IMR-90 (cell line): ENCODE measurements at regions not wholly inside any gene's neighbourhood (a gene's known extent, or its start where the extent isn't known, plus 50 kb on each side); places are given as distances from the start of the nearest gene placed in this dataset.
A peak's percentile ranks its signal among the peaks of the same experiment; 100 is the strongest.

Source experiments
- ATAC-seq: fragments of 200-7000 bp; cut with Tn5 transposase; 2 replicates; pipeline ENCODE4 v1.9.1; 2020; ENCODE audit warnings: low read depth, mild to moderate bottlenecking, moderate library complexity
- BruUV-seq: library from RNA; stranded (reverse); fragments of 400-500 nt; replicated peaks from 2 replicates; lab custom pipeline; 2021; lab: Mats Ljungman, UMichigan
- CTCF ChIA-PET: fragments of 300-600 bp; formaldehyde crosslinking; extraction: SDS; loops from one replicate; lab custom pipeline; 2021; ENCODE audit warnings: antibody characterized with exemption; lab: Yijun Ruan, JAX
- POLR2A ChIA-PET: fragments of 300-600 bp; sonication (Branson Sonifier 250); formaldehyde crosslinking; loops from one replicate; lab custom pipeline; 2022; ENCODE audit warnings: antibody characterized with exemption; ENCODE audit not compliant: unreplicated experiment; lab: Charles Lee
- DNase-seq: peaks from one replicate; pipeline ENCODE4 v3.0.0; 2013
- H2AFZ ChIP-seq: replicated peaks from 2 replicates; pipeline ENCODE3; 2013; ENCODE audit warnings: low read length, mild to moderate bottlenecking; ENCODE audit not compliant: poor library complexity
- H2AK5ac ChIP-seq: 2 replicates; pipeline ENCODE4 v1.6.1; 2013; ENCODE audit warnings: low read depth, low read length, inconsistent platforms
- H2AK9ac ChIP-seq: replicated peaks from 2 replicates; pipeline ENCODE3; 2013; ENCODE audit warnings: mild to moderate bottlenecking, low read depth, low read length, moderate library complexity; ENCODE audit not compliant: poor library complexity
- H2BK120ac ChIP-seq: 2 replicates; pipeline ENCODE4 v1.6.1; 2013; ENCODE audit warnings: low read depth, low read length, inconsistent platforms
- H2BK15ac ChIP-seq: 3 replicates; pipeline ENCODE4 v1.6.1; 2013; ENCODE audit warnings: low read depth, low read length, inconsistent platforms
- H2BK20ac ChIP-seq: 2 replicates; pipeline ENCODE4 v1.6.1; 2013; ENCODE audit warnings: low read depth, mild to moderate bottlenecking, inconsistent platforms, low read length, moderate library complexity
- H2BK5ac ChIP-seq: 2 replicates; pipeline ENCODE4 v1.6.1; 2013; ENCODE audit warnings: mild to moderate bottlenecking, low read depth, low read length, inconsistent platforms; ENCODE audit not compliant: poor library complexity, severe bottlenecking
- H3K14ac ChIP-seq: replicated peaks from 2 replicates; pipeline ENCODE4 v1.6.1; 2013; ENCODE audit warnings: low read depth, low read length, inconsistent platforms
- H3K18ac ChIP-seq: 2 replicates; pipeline ENCODE4 v1.6.1; 2013; ENCODE audit warnings: low read depth, low read length, control low read depth
- H3K23ac ChIP-seq: 2 replicates; pipeline ENCODE4 v1.6.1; 2013; ENCODE audit warnings: low read depth, low read length, inconsistent platforms
- H3K27ac ChIP-seq: 2 replicates; pipeline ENCODE4 v1.5.1; 2013; ENCODE audit warnings: mild to moderate bottlenecking, control low read depth, low read length; ENCODE audit not compliant: insufficient read depth
- H3K27me3 ChIP-seq: 2 replicates; pipeline ENCODE4 v1.6.1; 2013; ENCODE audit warnings: low read length; ENCODE audit not compliant: control insufficient read depth, insufficient read depth
- H3K36me3 ChIP-seq: 2 replicates; pipeline ENCODE4 v1.6.1; 2013; ENCODE audit warnings: low read length, mixed read lengths; ENCODE audit not compliant: control insufficient read depth, insufficient read depth
- H3K4ac ChIP-seq: 2 replicates; pipeline ENCODE4 v1.6.1; 2013; ENCODE audit warnings: low read depth, low read length, inconsistent platforms
- H3K4me1 ChIP-seq: 2 replicates; pipeline ENCODE4 v1.6.1; 2013; ENCODE audit warnings: low read length, mixed read lengths; ENCODE audit not compliant: control insufficient read depth, insufficient read depth
- H3K4me2 ChIP-seq: 2 replicates; pipeline ENCODE4 v1.6.1; 2013; ENCODE audit warnings: low read depth, mild to moderate bottlenecking, control low read depth, low read length, moderate library complexity
- H3K4me3 ChIP-seq: 2 replicates; pipeline ENCODE4 v1.5.1; 2013; ENCODE audit warnings: low read depth, mild to moderate bottlenecking, control low read depth, low read length, moderate library complexity; ENCODE audit not compliant: insufficient read depth
- H3K56ac ChIP-seq: 2 replicates; pipeline ENCODE4 v1.6.1; 2013; ENCODE audit warnings: low read length, inconsistent platforms; ENCODE audit not compliant: insufficient read depth; ENCODE audit errors: extremely low read depth
- H3K79me1 ChIP-seq, 2 experiments: 2 replicates each; pipeline ENCODE4 v1.6.1; 2013; ENCODE audit warnings: low read length in 2 of 2, inconsistent platforms in 1 of 2, low read depth in 1 of 2
- H3K9ac ChIP-seq: 2 replicates; pipeline ENCODE4 v1.6.1; 2013; ENCODE audit warnings: low read depth, low read length, control low read depth
- H3K9me1 ChIP-seq: 2 replicates; pipeline ENCODE4 v1.6.1; 2013; ENCODE audit warnings: low read length, inconsistent platforms; ENCODE audit not compliant: insufficient read depth
- H3K9me3 ChIP-seq: 2 replicates; pipeline ENCODE4 v1.6.1; 2013; ENCODE audit warnings: low read length; ENCODE audit not compliant: control insufficient read depth, insufficient read depth
- H4K20me1 ChIP-seq: 2 replicates; pipeline ENCODE4 v1.6.1; 2013; ENCODE audit warnings: low read length, inconsistent platforms; ENCODE audit not compliant: insufficient read depth
- H4K5ac ChIP-seq: 2 replicates; pipeline ENCODE4 v1.6.1; 2013; ENCODE audit warnings: mild to moderate bottlenecking, low read depth, low read length, control low read depth
- H4K8ac ChIP-seq, 2 experiments: 2 replicates each; pipeline ENCODE4 v1.6.1; 2013; ENCODE audit warnings: low read depth in 2 of 2, low read length in 2 of 2, control low read depth in 1 of 2, inconsistent platforms in 1 of 2
- H4K91ac ChIP-seq: 2 replicates; pipeline ENCODE4 v1.6.1; 2013; ENCODE audit warnings: low read depth, low read length, inconsistent platforms; ENCODE audit not compliant: insufficient read depth
- BHLHE40 ChIP-seq: fragments of 150-350 bp; IDR thresholded peaks from 2 replicates; pipeline ENCODE4 v1.6.1; 2016; ENCODE audit warnings: mild to moderate bottlenecking, low read depth, low read length
- CEBPB ChIP-seq: IDR thresholded peaks from 2 replicates; pipeline ENCODE4 v1.6.1; 2012; ENCODE audit warnings: low read depth, low read length, improper control_type of control experiment
- CTCF ChIP-seq: conservative IDR thresholded peaks from 2 replicates; pipeline ENCODE4 v1.5.1; 2012; ENCODE audit warnings: mild to moderate bottlenecking, low read depth, low read length, improper control_type of control experiment
- ELK1 ChIP-seq: fragments of 150-350 bp; IDR thresholded peaks from 2 replicates; pipeline ENCODE4 v1.6.1; 2016; ENCODE audit warnings: low read depth, mild to moderate bottlenecking, low read length, moderate library complexity, borderline replicate concordance
- FOS ChIP-seq: fragments of 150-350 bp; IDR thresholded peaks from 2 replicates; pipeline ENCODE4 v1.6.1; 2016; ENCODE audit warnings: low read depth, low read length
- MAFK ChIP-seq: IDR thresholded peaks from 2 replicates; pipeline ENCODE4 v1.6.1; 2012; ENCODE audit warnings: low read depth, low read length, improper control_type of control experiment
- MAZ ChIP-seq: IDR thresholded peaks from 2 replicates; pipeline ENCODE4 v1.6.1; 2012; ENCODE audit warnings: low read depth, mild to moderate bottlenecking, low read length, improper control_type of control experiment, moderate library complexity, borderline replicate concordance
- MXI1 ChIP-seq: IDR thresholded peaks from 2 replicates; pipeline ENCODE4 v1.6.1; 2012; ENCODE audit warnings: low read depth, mild to moderate bottlenecking, low read length, moderate library complexity, borderline replicate concordance
- NFE2L2 ChIP-seq: fragments of 150-350 bp; IDR thresholded peaks from 2 replicates; pipeline ENCODE4 v1.6.1; 2016; ENCODE audit warnings: low read depth, mild to moderate bottlenecking, low read length
- POLR2A ChIP-seq: IDR thresholded peaks from 2 replicates; pipeline ENCODE4 v1.6.1; 2012; ENCODE audit warnings: mild to moderate bottlenecking, low read depth, low read length
- RAD21 ChIP-seq: IDR thresholded peaks from 2 replicates; pipeline ENCODE4 v1.6.1; 2012; ENCODE audit warnings: low read length, improper control_type of control experiment
- SMC3 ChIP-seq: fragments of 150-350 bp; IDR thresholded peaks from 2 replicates; pipeline ENCODE4 v1.6.1; 2016; ENCODE audit warnings: low read depth, mild to moderate bottlenecking, antibody characterized with exemption, low read length, moderate library complexity
- WGBS, 2 experiments: methylation state at CpG; one replicate each; pipeline versions ENCODE4 v1.1.5 to v1.1.7; 2013; ENCODE audit warnings: missing lambda C conversion rate in 2 of 2; ENCODE audit not compliant: insufficient read length in 1 of 2; ENCODE audit errors: extremely low coverage in 2 of 2; 5-methylcytosine and 5-hydroxymethylcytosine counted together
- dilution Hi-C: fragments of 300-500 bp; cut with HindIII; formaldehyde crosslinking; loops from one replicate; pipeline ENCODE4 v1.14.3; 2018; ENCODE audit warnings: low sequenced_read_pairs; ENCODE audit not compliant: unreplicated experiment
- in situ Hi-C: fragments of 300-500 bp; cut with MboI; formaldehyde crosslinking; loops from 3 replicates; pipeline ENCODE4 v1.14.3; 2019; ENCODE audit warnings: low sequenced_read_pairs, inconsistent platforms, mixed read lengths
- intact Hi-C: fragments of 100-400 bp; cut with micrococcal nuclease; formaldehyde crosslinking; loops from 2 replicates; pipeline ENCODE4 v1.10.0; 2022

GRCh38 chr3:80233576-80233975 is 465.8 kb upstream of the ROBO1 start:
- Histone ChIP-seq H4K5ac (no peak overlapping the region), H3K4ac (no peak overlapping the region), H2BK20ac (no peak overlapping the region), H2BK15ac (no peak overlapping the region), H3K9me3 (no peaks in the 10 kb centered on the region), H3K4me3 (no peak overlapping the region), H3K56ac (no peak overlapping the region), H3K27ac (no peak overlapping the region), H3K18ac (no peak overlapping the region), H2BK120ac (no peak overlapping the region), H3K9me1 (no peaks in the 10 kb centered on the region), H2BK5ac (no peak overlapping the region), H2AK9ac (no peak overlapping the region), H3K36me3 (no peaks in the 10 kb centered on the region), H3K4me2 (no peak overlapping the region), H4K91ac (no peak overlapping the region), H2AFZ (no peak overlapping the region), H2AK5ac (no peak overlapping the region), H3K27me3 (no peaks in the 10 kb centered on the region), H3K9ac (no peak overlapping the region), H3K4me1 (peaks cover 3% of the 10 kb centered on the region; the same call in 1 of the 2 replicates), H3K79me1 (no peaks in the 10 kb centered on the region), H3K23ac (no peak overlapping the region), H3K14ac (no peak overlapping the region), H4K8ac (no peak overlapping the region), H4K20me1 (no peaks in the 10 kb centered on the region)
- ChIA-PET CTCF (no interaction called here), POLR2A (no interaction called here)
- TF ChIP-seq CTCF (no peak), FOS (no peak), MAFK (no peak), SMC3 (no peak), MXI1 (no peak), CEBPB (no peak), BHLHE40 (no peak), POLR2A (no peak), ELK1 (no peak), MAZ (no peak), RAD21 (no peak), NFE2L2 (no peak)
- intact Hi-C loops = no loop called here
- BruUV-seq = no TSS peak
- ATAC-seq (no peak), DNase-seq (peak; percentile 2)
- in situ Hi-C loops = no loop called here
- no CpG with 5 or more reads among the region's 2 CpGs for WGBS, 2 experiments
- dilution Hi-C loops = no loop called here
